NCI-H1092 treated with DMSO at 0.1 percent for 48 hours (cell line): ENCODE measurements at regions not wholly inside any gene's neighbourhood (a gene's known extent, or its start where the extent isn't known, plus 50 kb on each side); places are given as distances from the start of the nearest gene placed in this dataset.
"Not testable (repeated sequence)": the region's sequence is repeated elsewhere in the genome, so short reads cannot be mapped to it uniquely, and the experiment has no call there.

Experiments
- DNase-seq: peaks from one replicate; lab custom pipeline; 2025; lab: John Stamatoyannopoulos, UW

GRCh38 chr18:79579807-79580497 lies 99.7 kb upstream of the CTDP1 start:
- DNase-seq: no peak

- no peak for DNase-seq
Measured at GRCh38 chr18:79580498-79581171, 99.0 kb upstream of the CTDP1 start.

DNA sequence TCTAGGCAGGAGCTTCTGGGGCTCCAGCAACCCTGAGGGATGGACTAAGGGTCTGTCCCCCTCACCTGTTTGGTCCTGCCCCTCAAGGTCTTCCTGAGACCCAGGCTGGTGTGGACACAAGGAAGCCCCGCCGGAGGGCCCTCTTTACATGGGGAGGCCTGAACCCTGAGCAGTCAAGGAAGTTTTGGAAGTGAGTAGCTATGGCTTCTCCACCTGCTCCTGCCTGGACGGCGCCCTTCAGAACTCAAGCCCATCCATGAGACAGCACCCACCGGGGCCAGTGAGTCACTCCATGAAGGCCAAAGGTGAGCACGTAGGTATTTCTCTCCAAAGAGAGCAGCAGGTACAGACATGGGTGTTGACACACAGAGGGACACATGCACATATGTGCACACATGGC lies 98.2 kb upstream of the CTDP1 start:
- no peak for DNase-seq

DNA sequence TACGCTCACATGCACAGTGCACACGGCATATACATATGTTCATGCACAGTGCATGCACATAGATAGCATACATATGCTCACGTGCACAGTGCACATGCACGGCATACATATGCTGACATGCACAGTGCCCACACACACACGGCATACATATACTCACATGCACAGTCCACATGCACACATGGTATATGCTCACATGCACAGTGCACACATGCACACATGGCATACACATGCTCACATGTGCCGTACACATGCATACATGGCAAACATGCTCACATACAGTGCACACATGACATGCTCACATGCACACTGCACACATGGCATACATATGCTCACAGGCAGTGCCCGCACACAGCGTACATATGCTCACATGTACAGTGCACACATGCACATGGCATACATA lies 97.7 kb upstream of the CTDP1 start:
- no peak for DNase-seq

GRCh38 chr18:79582978-79583377 lies 96.6 kb upstream of the CTDP1 start:
- no peak for DNase-seq

- no peak for DNase-seq
Measured at GRCh38 chr18:79583426-79583825, 96.2 kb upstream of the CTDP1 start.

DNA sequence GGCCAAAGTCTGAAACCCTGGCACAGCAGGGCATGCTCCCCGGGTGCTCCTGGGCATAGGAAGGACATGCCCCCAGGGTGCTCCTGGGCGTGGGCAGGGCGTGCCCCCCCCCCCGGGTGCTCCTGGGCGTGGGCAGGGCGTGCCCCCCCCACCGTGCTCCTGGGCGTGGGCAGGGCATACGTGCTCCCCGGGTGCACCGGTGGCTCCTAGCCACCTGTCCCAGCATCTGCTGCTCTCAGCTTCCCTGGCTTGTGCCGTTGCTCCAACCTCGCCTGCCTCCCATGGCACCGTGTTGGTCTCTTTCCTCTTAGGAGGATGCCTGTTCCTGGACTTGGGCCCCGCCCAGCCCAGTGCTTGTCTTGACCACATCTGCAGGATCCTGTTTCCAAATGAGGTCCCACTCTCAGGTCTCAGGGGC lies 95.6 kb upstream of the CTDP1 start:
- no peak for DNase-seq

DNA sequence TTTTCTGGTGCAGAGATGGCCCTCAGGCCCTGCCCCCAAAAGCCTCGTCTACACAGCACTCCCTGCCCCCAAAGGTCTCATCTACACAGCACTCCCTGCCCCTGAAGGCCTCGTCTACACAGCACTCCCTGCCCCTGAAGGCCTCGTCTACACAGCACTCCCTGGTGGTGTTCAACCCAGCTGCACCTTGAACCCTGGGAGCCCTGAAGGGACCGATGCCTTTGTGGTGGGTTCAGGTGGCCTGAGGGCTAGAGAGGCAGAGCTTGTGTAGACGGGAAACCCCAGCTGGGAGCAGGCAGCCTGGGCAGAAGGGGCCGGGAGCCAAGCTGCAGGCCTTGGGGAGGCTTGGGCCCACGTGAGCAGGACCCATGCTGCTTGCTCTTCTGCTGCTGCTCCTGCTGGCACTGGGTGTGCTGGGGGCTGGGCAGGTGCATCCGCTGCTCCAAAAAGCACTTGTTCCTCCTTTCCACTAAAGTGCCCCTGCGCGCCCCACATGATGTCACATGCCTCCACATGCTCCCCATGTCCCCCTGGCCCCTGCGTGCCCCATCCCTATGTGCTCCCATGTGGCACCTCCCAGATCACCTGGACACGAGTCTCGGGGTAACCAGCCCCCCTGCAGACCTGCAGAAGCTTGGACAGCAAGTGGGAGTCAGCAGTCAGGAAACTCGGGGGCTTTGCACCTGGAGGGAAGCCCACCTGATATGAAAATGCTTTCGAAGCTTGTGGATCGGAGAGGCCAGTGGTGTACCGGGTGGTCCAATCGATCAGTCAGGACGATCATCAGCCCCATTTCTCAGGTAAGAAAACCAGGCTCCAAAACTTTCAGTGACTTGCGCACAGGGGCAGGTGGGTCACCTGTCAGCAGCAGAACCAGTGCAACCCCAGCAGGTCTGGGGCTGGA lies 94.9 kb upstream of the CTDP1 start:
- DNase-seq: no peak

DNA sequence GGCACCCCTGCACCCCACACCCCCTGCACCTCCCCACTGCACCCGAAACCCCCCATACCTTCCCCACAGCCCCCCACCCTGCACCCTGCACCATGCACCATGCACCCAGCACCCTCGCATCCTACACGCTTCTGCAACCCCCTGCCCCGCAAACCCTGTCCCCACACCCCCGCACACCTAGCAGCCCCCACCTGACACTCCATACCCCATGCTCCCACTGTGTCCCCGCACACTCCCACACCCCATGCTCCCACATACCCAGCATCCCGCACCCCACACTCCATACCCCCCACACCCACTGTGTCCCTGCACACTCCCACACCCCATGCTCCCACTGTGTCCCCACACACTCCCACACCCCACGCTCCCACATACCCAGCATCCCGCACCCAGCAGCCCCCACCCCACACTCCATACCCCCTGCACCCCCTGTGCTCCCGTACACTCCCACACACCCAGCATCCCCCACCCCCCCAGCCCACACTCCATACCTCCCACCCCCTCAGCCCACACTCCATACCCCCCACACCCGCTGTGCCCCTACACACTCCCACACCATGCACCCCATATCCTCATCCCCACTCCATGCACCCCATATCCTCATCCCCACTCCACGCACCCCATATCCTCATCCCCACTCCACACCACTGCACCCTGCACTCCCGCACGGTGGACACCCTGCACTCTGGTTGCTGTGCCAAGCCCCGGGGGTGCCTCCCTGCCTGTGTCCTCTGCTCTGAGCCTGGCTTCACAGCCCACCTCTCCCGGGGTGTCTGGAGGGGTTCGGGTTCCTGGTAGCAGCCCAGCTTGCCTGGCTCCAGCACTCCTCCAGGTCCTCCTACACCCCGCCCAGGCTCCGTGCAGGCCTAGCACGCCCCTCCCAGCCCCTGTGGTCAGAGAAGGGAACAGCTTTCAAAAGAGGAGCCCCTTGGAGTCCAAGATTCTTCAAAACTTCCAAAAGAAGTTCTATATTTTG lies 93.9 kb upstream of the CTDP1 start:
- DNase-seq: no peak

DNA sequence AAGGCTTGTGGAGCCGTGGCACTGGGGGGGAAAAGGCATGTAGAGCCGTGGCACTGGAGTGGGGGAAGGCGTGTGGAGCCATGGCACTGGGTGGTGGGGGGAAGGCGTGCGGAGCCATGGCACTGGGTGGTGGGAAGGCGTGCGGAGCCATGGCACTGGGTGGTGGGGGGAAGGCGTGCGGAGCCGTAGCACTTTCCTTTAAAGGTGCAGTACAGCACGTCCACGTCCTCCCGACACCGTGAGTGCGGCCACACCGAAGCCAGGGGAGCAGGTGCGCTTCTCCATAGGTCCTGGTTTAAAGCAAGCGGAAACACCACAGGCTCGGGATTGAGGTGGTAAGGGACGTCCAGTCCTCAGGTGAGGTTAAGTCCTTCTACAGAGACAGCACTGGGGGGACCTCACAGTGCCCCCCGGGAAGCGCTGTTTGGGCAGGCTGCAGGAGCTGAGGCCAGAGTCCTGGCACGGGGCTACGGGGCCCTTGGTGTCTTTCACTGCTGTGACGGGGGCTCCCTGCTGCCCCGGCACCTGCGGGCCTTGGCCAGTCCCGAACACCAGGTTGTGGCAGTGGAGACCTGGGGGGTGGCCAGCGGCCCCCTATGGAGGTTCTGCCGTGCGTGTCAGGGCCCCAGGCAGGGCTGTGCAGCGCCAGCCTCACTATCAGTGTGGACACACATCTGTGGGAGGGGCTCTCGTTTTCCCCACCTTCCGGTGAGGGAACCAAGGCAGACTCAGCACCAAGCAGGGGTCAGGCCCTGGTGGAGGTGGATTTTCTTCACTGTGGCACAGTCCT lies 93.0 kb upstream of the CTDP1 start:
- no peak for DNase-seq

DNA sequence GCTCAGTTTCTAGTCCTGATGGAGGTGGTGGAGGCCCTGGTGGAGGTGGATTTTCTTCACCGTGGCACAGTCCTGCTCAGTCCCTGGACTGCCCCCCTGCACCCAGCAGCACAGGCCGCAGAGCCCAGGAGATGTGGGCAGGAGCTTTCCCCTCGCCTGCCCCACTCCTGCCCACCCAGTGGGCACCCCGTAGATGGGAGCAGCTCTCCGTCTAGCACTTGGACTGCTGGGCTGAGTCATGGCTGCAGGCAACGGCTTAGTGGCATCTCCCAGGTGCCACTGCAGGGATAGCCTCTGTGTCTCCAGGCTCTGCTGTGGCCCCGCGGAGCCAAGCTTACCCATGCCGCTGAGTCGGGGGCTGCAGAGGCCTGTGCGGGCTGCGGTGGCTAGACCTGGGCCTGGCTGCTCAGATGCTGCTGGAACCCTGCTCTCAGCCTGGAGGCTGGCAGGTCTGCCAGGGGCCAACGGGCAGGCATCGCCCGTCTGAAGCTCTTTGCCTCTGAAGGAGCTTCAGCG lies 92.3 kb upstream of the CTDP1 start:
- no peak for DNase-seq

DNA sequence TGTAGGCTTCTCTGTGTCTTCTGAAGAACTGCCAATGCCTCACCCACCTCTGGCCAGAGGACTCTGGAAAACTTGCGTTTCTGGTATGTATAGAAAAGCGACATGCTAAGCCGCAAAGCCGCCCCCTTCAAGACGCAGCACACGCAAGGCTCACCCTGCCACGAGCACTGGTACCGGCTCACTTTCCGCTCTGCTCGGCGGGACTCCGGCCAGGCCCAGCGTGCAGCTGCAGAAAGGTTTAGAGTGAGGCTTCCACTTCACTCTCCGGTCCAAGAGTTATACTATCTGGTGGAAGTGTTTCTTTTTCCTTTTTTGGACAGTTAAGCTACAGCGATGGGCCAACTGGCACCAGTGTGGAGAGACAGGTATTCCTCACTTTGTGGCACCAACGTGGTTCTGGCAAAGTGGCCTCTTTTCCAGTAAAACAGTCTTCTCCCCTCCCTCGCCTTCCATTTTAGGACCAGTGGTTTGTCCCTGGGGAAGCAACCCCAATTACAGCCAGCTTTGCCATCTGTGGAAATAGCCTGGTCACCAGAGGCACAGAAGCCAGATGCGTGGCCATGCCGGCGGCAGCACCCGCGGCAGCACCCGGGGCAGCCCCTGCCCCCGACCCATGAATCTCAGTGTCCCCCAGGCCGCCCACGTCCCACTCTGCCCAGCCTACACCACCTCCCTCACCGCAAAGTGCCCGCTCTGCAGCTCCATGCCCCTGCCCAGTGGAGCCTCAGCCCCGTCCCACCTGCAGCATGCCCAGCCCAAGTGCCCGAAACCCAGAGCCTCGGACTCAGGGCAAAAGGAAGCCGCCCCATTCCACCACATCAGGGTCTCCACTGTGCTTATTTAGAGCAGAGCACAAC lies 91.6 kb upstream of the CTDP1 start:
- DNase-seq: no peak

DNA sequence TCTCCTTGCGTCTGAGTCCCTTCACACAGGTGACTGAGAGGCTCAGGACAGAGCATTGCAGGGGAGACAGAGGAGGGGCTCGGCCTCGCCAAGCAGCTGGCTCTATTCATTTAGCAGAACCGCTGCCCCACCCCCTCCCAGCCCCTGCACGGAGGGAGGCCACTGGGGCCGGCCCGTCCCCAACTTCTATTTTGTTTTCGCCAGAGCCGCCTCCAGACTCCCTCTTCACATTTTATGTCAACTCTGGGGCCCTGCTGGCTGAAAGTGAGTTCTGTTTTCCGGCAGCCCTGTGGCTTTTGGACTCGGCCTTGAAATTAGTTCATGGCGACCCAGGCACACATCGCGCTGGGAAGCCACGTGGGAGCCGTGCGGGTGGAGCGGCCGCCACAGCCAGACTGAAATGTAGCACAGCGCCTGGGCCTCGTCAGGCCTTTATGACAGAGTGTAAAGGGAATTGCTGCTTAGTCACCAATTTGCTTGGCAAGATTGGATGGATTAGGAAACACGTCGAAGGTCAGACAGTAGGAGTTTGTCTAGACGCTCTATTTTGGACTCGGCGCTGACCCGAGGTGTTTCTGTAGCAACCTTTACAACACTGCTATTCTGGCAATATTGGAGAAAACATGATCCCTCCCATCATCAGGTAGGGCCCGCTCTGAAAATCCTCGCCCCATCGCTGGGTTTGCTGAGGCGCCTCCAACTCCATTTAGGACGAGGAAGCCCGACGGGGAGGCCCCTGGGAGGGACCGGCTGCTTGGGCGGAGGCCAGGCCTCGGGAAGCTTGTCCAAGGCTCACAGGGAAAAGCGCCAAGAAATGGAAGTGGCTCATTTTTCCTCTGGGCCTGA lies 90.7 kb upstream of the CTDP1 start:
- peak; percentile 76 for DNase-seq

- DNase-seq: no peak
Measured at GRCh38 chr18:79589601-79590091, 90.0 kb upstream of the CTDP1 start.

- DNase-seq: no peak
Measured at GRCh38 chr18:79590191-79591031, 89.2 kb upstream of the CTDP1 start.

DNA sequence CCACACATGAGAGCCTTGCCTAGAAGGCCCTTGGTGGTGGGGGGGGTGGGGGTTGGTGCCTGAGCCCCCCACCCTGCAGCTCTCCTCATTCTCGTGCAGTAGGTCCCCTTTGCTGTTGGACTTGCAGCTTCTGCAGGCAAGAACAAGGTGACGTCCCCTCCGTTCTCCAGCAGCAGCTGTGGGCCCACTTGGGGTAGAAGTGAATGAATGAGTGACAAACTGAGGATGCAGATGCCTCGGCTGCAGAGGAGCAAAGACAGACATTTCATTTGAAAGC lies 88.6 kb upstream of the CTDP1 start:
- no peak for DNase-seq

DNA sequence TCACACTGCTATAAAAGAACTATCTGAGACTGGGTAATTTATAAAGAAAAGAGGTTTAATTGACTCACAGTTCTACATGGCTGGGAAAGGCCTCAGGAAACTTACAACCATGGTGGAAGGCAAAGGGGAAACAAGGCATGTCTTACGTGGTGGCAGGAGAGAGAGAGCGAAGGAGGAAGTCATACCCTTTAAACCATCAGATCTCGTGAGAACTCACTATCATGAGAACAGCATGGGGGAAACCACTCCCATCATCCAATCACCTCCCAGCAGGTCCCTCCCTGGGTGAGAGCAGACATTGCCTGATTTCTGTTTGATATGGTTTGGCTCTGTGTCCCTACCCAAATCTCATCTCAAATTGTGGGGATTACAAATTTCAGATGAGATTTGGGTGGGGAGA lies 86.9 kb upstream of the CTDP1 start:
- not testable (repeated sequence) for DNase-seq

DNA sequence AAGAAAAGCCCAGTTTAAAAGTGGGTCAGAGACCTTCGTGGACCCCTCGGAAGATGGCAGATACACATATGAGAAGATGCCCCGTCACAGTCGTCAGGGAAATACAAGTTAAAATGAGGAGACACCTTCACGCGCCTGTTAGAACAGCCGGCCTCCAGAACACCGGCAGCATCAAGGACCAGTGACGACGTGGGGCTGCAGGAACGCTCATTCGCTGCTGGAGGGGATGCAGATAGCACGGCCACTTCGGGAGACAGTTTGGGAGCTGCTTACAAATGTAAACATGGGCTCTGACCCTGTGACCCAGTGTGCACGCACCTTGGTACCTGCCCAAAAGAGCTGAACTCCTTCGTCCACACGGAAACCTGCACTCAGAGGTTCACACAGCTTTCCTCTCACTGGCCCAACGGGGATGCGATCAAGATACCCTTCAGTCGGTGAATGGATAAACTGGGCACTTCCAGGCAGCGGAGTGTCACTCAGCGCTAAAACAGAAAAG lies 83.7 kb upstream of the CTDP1 start:
- DNase-seq: no peak
